HG03342 (cell line): ENCODE measurements at regions not wholly inside any gene's neighbourhood (a gene's known extent, or its start where the extent isn't known, plus 50 kb on each side); places are given as distances from the start of the nearest gene placed in this dataset.

ENCODE experiments used
- ATAC-seq: cut with Tn5 transposase; IDR thresholded peaks from one replicate; pipeline ENCODE4 v1.9.1; 2021; ENCODE audit warnings: mild to moderate bottlenecking, moderate library complexity; ENCODE audit not compliant: unreplicated experiment

DNA sequence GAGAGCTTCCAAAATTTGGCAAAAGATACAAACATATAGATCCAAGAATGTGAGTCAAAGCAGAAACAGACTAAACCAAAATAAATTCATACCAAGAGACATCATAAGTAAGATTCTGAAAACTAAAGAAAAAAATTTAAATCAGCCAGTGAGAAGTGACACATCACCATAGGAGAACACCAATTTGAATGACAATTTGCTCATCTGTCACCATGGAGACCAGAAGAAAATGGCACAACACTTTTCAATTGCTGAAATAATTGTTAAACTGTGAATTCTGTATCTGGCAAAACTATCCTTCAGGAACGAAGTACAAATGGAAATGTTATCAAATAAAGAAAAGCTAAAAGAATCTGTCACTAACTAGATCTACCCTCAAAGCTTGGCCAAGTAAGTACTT is 864.3 kb downstream of the BRD1 start:
- no peak for ATAC-seq

DNA sequence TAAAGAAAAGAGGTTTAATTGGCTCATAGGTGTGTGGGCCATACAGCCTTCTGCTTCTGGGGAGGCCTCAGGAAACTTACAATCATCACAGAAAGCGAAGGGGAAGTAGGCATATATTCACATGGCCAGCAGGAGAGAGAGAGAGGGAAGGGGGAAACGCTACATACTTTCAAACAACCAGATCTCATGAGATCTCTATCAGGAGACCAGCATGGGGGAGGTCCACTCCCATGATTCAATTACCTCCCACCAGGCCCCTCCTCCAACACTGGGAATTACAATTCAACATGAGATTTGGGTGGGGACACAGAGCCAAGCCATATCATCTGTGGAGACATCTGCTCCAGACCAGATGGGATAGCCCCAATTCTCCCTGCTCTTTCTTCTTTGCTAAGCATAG is 866.0 kb downstream of the BRD1 start:
- ATAC-seq, result no peak

DNA sequence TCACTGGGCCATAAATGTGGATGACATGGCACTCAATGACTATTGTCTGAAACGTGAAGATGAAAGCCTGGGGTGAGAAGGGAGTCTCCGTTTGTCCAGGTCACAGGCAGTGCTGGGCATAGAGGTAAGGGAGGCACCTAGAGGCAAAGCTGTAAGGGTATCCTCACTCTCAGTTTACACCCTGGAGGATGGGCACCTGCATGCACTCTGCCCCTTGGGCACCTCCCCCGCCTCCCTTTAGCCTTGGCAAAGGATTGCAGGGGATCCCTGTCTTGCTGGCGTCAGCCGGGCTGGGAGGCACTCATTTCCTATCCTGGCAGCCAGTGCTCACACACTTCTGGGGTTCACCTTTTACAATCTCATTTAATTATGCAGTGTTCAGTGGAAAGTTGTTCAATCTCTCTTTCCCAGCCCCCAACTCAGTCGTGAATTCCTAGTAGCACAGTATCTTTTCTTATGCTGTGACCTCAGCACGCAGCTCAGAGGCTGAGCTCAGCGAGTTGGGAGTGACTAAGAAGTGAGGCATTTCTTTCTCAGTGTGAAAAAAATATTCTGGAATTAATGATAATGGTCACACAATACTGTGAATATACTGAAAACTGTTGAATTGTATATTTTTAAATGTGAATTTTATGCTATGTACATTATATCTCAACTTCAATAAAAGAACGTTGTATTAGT is 866.6 kb downstream of the BRD1 start:
- no peak for ATAC-seq

DNA sequence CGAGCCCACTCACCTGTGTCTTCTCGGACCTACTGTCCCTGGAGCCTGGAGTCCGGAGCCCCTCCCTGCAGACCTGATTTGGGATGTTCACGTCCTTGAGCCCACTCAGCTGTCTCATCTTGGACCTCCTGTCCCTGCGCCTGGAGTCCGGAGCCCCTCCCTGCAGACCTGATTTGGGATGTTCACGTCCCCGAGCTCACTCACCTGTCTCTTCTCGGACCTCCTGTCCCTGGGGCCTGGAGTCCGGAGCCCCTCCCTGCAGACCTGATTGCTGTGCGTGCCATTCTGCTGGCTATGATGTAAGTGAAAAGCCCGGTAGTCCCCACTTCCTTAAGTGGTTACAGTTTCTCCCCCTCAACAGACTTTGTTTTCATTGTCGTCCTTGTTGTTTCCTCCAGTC is 867.1 kb downstream of the BRD1 start:
- ATAC-seq, result no peak

DNA sequence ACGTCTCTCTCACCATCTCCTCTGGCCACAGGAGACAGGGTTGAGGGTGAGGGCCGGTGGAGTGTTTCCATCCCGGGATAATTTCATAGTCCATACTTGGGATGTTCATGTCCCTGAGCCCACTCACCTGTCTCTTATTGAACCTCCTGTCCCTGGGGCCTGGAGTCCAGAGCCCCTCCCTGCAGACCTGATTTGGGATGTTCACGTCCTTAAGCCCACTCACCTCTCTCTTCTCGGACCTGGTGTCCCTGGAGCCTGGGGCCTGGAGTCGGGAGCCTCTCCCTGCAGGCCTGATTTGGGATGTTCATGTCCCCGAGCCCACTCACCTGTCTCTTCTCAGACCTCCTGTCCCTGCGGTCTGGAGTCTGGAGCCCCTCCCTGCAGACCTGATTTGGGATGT is 868.2 kb downstream of the BRD1 start:
- no peak for ATAC-seq

DNA sequence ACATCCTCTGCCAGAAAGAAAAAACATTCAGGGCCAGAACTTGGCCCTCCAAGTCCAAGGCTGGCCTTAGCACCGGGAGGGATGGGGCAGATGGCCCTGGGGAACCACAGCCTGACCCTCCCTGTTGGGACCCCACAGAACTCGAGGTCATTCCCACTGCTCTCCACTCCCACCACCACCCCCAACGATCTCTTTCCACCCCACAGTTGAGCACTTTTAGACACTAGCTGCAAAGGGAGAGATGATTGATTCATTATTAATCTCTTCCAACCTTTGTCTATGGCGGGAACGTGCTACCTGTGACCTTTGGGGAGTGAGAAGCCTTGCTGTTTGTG is 869.7 kb downstream of the BRD1 start:
- no peak for ATAC-seq

DNA sequence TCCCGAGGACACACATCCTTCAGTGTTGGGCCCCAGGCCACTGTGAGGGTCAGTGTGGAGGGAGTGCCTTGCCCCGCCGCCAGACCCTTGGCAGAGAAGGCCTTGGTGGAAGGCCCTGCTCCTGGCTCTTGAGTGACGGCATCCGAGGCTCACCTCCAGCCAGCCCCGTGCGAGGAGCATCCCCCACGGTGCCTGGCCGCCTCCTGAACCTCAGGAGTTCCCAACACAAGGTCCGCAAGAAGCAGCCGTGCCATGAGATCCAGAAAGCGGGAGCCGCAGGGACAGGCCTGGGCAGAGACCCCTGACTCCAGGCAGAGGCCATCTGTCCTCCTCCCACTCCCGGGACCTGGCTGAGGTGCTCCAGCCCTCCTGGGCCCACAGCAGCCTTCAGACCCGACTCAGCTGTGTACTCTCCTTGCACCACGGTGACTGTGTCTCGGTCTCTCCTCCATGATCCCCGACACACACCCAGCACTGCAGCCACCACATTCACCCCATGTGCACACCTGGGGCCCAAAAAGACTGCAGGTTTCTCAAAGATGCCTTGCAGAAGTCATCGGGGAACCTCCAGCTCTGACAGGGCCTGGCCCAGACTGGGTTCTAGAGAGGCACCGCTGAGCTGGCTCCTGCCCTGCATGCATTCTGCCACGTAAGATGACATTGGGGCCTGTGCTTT is 870.2 kb downstream of the BRD1 start:
- ATAC-seq, result no peak

DNA sequence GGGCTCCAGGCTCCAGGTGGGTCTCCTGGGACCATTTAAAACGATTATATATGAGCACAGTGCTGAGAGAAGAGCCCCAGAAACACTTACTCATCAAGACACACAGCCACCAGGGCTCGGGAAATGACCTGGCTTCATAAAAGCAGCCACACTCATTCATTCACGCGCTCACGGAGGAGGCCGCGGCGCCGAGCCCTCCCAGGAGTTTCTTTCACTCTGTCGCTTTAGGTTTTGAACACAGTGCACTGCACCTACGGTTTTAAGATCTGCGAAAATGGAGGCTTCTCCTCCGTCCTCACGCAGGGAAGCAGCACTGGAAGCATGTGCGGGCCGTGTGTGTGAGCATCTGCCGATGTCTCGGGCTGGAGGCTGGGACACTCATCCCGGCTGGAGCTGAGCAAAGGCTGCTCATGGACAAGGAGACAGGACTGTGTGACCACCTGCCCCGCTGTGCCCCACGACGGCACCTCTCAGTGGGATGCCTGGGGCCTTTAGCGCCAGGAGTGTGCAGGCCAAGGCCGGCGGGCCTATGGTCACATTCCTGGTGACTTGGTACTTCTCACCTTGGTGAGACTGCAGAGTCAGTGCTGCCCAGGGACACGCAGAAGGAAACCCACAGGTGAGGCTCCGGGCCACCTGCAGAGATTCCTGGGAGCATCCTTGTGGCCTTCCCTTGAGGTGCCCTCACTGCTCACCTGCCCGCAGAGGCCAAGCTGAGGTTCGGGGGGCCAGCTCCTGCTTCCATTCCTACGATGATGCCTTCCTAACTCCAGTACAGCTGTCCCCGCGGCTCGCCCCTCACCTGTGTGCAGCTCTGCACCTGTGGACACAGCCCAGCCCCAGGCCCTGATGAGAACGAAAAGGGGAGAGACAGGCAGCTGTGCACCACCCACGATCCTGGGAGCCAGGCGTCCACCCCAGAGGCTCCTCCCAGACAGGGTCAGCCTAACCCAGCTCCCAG is 872.0 kb downstream of the BRD1 start:
- ATAC-seq, result no peak

DNA sequence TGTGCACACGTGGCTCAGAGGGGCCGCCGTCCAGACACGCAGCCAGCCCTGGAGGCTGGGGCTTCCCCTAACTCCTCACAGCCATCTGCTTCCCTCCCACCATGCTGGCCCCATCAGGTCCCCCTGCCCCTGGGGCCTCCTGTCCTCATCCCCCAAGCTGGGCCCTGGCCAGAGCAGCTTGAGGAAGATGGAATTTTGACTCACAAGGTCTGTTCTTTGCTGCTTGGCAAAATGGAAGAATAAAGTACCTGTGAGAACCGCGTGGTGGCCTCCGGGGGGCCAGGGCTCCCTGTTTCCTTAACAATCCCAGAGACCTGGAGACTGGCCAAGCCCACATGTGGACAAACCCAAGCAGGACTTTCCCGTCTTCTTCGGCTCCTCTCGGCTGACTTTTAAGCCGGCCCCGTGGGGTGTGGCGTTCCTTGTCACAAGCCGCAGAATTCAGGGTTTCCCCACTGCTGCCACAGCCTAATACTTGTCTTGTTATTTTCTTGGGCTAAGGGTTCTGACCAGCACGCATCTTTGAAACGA is 872.8 kb downstream of the BRD1 start:
- ATAC-seq, result no peak

DNA sequence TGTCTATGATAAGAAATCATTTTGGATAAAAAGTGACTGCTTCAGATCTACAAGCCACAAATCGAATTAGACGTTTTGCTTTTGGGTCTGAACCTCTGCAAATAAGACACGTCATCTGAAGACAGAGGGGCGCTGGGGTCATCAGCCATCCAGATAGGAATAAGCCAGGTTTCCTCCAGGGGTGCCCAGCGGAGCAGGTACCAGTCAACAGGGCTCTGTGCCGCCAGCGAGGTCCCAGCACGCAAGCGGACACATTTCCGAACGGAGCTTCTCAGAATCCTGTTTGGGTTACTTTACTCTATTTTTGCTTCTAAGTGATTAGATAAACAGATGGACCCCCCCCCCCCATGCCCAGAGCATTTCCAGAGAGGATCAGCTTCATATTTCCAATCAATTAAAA is 873.8 kb downstream of the BRD1 start:
- no peak for ATAC-seq

DNA sequence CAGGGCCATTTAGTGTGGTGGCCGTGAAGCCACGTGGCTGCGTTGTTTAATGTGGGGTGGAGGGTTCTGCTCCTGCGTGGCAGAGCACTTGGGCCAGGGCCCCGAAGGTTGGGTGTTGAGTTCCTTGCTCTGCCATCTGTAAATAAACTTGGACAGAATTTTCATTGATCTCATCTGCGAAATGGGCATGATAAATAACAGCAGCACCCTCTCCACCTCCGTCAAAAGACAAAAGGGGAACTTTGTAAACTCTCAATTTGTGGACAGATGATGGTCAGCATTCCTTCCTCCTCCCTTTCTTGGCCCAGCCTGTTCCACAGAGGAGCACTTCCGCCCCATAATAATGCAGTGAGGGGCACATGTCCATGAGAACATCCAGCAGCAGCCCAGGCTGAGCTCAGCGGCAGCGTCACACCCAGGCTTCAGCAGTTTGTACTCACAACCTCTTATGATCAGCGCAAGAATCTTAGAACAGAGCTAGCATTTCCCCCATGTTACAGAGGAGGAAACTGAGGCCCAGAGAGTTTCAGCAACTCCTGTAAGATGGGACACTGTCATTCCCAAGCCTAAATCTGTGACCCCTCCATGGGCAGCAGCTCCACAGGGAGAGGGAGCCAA is 874.5 kb downstream of the BRD1 start:
- ATAC-seq, result no peak

DNA sequence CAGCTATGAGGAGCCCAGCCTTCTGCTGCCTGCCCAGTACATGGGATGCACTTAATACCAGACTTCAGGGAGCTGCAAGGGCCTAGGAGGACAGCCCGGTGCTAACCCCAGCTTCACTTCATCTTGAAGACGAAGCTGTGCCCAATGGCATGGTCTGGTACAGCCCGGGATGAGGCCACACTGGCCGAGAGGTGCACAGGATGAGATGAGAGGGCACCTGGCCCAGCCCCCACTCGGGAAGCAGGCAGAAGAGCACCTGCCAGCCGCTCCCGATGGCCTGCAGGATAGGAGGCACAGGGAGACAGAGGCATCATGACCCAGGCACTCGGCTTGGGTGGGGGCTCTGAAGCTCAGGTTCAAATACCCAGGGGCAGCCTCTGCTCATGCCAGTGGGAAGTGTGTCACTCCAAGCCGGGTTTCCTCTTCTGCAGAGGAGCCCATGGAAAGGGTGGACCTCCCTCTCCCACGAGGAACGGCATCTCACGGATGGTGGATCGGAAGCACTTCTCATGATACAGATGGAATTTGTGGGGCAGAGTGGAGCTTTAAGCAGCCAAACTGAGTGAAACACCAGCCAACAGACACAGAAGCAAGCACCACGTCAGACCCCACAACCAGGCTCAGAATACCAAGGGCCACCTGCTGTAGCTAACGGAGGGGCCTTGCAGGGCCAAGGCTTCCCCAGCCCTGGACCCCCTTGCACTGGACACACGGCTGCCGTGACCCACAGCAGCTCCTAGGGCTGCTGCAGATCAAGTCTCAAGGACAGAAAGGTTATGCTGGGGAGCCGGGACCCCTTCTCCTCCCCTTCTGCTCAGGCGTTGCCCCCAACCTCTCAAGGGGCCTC is 875.2 kb downstream of the BRD1 start:
- no peak for ATAC-seq

DNA sequence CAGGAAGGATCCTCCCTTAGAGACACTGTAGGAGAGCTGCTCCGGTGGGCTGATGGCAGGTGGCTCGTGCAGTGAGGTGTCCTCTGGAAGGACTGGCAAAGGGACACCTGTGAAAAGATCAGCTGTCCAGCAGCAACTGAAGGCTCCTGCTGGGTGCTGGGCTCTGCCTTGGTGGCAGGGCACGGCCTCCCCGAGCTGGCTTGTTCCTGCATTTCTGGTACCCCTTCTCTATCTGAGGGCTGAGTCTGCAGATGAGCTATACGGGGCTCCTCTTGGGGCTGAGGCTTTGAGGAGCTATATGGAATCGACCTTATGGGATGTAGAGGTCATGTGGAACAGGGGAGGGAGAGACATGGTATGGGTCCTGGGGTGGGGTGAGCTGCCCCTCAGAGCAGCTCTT is 875.8 kb downstream of the BRD1 start:
- no peak for ATAC-seq

DNA sequence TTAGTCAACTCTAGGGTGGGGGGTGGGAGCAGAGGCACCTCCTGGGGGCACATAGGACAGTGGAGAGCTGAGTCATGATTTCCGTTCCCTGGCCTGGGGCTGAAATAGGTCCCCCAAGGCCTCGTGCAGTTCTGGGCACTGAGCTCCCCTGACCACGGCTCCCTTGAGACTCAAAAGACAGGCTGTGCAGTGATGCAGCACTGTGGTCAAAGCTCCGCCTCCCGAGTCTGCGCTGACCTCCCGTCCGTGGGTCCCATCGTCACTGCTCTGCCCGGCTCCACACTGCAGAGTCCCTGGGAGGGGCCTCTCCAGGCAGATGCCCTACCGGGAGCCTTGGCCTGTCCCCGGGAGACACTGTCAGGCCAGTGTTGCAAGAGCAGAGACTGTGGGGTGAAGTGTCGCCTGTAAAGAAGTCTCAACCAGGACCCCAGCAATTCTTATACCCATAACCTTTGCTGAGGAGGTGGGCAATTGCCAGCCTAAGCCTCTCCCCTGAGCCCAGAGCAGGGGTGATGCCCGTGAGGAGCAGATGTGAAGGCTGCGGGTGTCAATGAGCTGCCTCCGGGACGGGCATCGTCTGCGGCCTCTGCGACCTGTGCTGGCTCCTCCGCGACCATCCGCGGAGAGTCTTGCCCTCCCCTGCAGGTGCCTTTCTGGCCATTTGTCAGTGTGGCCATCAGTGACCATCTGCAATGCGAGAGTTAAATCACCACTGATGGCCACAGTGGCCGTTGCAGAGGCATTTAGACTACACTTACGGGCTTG is 877.3 kb downstream of the BRD1 start:
- ATAC-seq, result no peak

DNA sequence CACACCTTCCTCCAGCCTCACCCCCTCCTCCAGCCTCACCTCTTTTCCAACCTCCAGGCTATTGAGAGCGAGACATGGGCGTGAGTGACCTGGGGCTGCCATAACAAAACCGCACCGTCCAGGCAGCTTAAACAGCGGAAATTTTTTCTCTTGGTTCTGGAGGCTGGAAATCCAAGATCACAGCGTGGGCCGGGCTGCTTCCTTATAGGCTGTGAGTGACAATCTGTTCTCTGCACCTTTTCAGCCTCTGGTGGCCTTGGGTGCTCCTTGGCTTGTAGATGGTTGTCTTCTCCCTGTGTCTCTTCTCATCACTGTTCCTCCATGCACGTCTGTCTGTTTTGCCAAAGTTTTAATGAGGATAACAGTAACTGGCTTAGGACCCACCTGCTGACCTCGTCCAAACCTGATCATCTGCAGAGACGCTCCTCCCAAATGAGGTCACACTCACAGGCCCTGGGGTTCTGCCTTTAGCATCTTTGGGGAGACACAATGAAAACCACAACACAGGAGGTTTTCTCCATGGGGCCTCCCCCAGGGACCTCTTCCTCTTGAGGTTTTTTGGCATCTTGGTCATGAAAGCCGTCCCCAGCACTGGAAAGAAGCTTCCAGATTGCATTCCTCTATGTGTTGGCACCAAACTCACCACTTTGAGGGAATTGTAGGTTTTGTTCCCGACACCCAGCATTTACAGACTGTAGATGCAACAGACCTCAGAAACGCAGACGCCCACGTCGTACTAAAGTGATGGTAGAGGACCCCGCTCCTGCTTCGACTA is 878.1 kb downstream of the BRD1 start:
- no peak for ATAC-seq

DNA sequence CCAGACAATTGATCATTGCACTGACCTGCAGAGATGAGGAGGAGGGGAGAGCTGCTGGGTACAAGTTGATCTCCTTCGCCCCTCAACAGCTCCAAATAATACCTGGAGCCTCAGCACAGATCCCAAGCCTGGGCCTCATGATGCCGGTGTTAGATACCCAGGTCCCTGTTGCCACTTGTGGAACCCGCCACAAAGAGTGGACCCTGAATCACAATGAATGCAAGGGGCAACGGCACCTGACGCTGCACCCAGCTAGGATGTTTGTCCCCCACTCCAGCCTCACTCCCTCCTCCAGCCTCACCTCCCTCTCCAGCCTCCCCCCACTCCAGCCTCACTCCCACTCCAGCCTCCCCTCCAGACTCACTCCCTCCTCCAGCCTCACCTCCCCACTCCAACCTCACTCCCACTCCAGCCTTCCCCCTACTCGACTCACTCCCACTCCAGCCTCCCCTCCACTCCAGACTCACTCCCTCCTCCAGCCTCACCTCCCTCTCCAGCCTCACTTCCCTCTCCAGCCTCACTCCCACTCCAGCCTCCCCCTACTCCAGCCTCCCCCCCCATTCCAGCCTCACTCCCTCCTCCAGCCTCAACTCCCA is 879.0 kb downstream of the BRD1 start:
- no peak for ATAC-seq

DNA sequence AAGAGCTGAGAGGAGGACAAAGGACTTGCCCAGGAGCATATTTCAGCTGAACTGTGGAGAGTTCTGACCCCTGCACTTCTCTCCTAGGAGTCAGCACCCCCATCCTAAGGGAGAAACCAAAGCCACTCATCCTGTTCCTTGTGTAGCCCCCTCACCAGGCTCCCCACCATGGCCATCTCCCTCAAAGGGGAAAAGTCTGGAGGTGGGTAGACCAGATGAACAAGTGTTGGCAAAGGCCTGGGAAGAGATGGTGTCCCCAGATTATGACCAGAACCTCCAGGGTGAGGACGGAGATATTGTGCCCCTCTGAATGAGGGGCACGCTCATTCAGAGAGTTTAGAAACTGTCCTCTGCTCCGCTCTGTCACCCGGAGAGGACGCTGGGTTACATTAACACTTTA is 880.0 kb downstream of the BRD1 start:
- no peak for ATAC-seq
